ENCODE measurements at regions not wholly inside any gene's neighbourhood (a gene's known extent, or its start where the extent isn't known, plus 50 kb on each side); places are given as distances from the start of the nearest gene placed in this dataset.

DNA sequence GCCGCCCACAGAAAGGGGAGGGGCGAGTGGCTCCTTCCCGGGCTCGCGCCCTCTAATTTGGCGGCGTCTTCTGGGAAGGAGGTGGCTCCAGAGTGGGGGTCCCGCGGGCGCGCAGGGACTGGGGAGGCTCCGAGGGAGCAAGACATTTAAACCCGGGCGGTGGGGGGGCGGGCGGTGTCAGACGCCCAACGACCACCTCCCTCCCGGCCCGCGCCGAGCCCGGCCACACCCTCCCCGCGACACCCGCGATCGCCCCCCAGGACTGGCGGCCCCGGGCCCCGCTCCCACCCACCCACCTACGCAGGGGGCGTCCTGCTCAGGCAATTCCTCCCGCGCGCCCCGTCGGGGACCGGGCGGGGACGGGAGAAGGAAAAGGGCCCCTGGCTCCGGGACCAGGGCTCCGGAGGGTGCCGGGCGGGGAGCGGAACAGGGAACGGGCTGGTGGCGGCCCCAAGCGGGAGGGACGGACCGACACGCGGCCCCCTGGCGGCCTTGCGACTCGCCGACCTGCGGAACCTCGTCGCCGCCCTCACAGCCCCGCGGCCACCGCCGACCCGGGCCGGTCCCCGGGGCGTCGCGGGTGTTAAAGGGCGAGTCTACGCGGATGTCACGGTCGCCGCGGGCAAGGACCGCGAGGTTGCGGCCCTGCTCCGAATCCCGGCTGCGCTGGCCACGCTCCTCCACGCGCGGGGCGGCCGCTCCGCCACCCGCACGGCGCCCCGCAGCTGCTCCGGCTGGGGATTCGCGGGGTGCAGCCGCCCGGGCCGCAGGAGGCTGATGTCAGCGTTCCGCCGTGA, 94.0 kb upstream of the FMN2 start:
- no peak for TF ChIP-seq CTCF (IDR thresholded peaks at IDR 0.05; ENCODE audit: insufficient read depth, low read length, poor library complexity, severe bottlenecking)
- no peak for TF ChIP-seq EZH2phosphoT487 (conservative IDR thresholded peaks at IDR 0.05; ENCODE audit: low read length)
